WTC11 (cell line): ENCODE measurements at regions not wholly inside any gene's neighbourhood (a gene's known extent, or its start where the extent isn't known, plus 50 kb on each side); places are given as distances from the start of the nearest gene placed in this dataset.

Source experiments
- NFE2L1 ChIP-seq: sonication (generic); formaldehyde crosslinking; IDR thresholded peaks from 2 replicates; pipeline ENCODE4 v1.8.1; 2023; ENCODE audit warnings: missing genetic modification reagents
- TF ChIP-seq, protein P1 (sequence below): fragments of 200-600 bp; IDR thresholded peaks from 2 replicates; pipeline ENCODE4 v1.8.0; 2022; ENCODE audit warnings: antibody characterized with exemption

GRCh38 chr11:67820081-67820480, 145.7 kb upstream of the ALDH3B2 start:
- TF ChIP-seq, protein P1, sequence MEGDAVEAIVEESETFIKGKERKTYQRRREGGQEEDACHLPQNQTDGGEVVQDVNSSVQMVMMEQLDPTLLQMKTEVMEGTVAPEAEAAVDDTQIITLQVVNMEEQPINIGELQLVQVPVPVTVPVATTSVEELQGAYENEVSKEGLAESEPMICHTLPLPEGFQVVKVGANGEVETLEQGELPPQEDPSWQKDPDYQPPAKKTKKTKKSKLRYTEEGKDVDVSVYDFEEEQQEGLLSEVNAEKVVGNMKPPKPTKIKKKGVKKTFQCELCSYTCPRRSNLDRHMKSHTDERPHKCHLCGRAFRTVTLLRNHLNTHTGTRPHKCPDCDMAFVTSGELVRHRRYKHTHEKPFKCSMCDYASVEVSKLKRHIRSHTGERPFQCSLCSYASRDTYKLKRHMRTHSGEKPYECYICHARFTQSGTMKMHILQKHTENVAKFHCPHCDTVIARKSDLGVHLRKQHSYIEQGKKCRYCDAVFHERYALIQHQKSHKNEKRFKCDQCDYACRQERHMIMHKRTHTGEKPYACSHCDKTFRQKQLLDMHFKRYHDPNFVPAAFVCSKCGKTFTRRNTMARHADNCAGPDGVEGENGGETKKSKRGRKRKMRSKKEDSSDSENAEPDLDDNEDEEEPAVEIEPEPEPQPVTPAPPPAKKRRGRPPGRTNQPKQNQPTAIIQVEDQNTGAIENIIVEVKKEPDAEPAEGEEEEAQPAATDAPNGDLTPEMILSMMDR: no peak
- no peak for TF ChIP-seq NFE2L1 (CRISPR knock-in tag)
